Bronchial epithelial cell (primary cell): ENCODE measurements at regions not wholly inside any gene's neighbourhood (a gene's known extent, or its start where the extent isn't known, plus 50 kb on each side); places are given as distances from the start of the nearest gene placed in this dataset.

Experiments used
- DNase-seq: peaks from one replicate; pipeline ENCODE4 v3.0.0-alpha.2; 2010; ENCODE audit warnings: low read depth
- FAIRE-seq: peaks from 2 replicates; lab custom pipeline; 2011; peaks lifted over from hg19 to GRCh38; lab: Jason Lieb, UNC
- H3K27me3 ChIP-seq: 2 replicates; pipeline ENCODE4 v1.5.1; 2011; ENCODE audit warnings: low read length; ENCODE audit not compliant: control insufficient read depth, insufficient read depth
- H3K36me3 ChIP-seq: 2 replicates; pipeline ENCODE4 v1.5.1; 2011; ENCODE audit warnings: low read length; ENCODE audit not compliant: control insufficient read depth, insufficient read depth
- H3K4me3 ChIP-seq: 2 replicates; pipeline ENCODE4 v1.5.1; 2011; ENCODE audit warnings: mild to moderate bottlenecking, low read depth, low read length, control low read depth
- CTCF ChIP-seq: IDR thresholded peaks from 2 replicates; pipeline ENCODE4 v1.5.1; 2011; ENCODE audit warnings: mild to moderate bottlenecking, moderate library complexity, low read length, control low read depth, inconsistent platforms; ENCODE audit not compliant: insufficient read depth, severe bottlenecking

GRCh38 chr4:31417040-31417439, 696.9 kb downstream of the PCDH7 start:
- Histone ChIP-seq H3K4me3 (no peak overlapping the region), H3K36me3 (no peaks in the 10 kb centered on the region), H3K27me3 (no peaks in the 10 kb centered on the region)
- no peak for TF ChIP-seq CTCF
- DNase-seq (no peak), FAIRE-seq (no peak)

- no peak for TF ChIP-seq CTCF
- Histone ChIP-seq H3K36me3 (no peaks in the 10 kb centered on the region), H3K27me3 (no peaks in the 10 kb centered on the region), H3K4me3 (no peak overlapping the region)
- no peak for DNase-seq
- FAIRE-seq, result no peak
Measured at GRCh38 chr4:31422006-31422405, 701.8 kb downstream of the PCDH7 start.

- TF ChIP-seq CTCF, result no peak
- no peak for DNase-seq
- H3K4me3 ChIP-seq, result no peak overlapping the region
- H3K27me3 ChIP-seq, result no peaks in the 10 kb centered on the region
- FAIRE-seq, result no peak
- no peaks in the 10 kb centered on the region for H3K36me3 ChIP-seq
Measured at GRCh38 chr4:31427691-31428090, 707.5 kb downstream of the PCDH7 start.

GRCh38 chr4:31442236-31442635, 722.1 kb downstream of the PCDH7 start:
- no peak overlapping the region for H3K4me3 ChIP-seq
- FAIRE-seq, result no peak
- no peaks in the 10 kb centered on the region for H3K27me3 ChIP-seq
- no peak for TF ChIP-seq CTCF
- no peak for DNase-seq
- no peaks in the 10 kb centered on the region for H3K36me3 ChIP-seq

GRCh38 chr4:31445526-31445925, 725.4 kb downstream of the PCDH7 start:
- FAIRE-seq, result no peak

More at GRCh38 chr4:31445526-31445925, 725.4 kb downstream of the PCDH7 start:
- DNase-seq, result no peak
- H3K27me3 ChIP-seq, result no peaks in the 10 kb centered on the region
- no peak for TF ChIP-seq CTCF
- H3K4me3 ChIP-seq, result no peak overlapping the region
- H3K36me3 ChIP-seq, result no peaks in the 10 kb centered on the region
